Hepatocyte (in vitro differentiated cells): ENCODE measurements at regions not wholly inside any gene's neighbourhood (a gene's known extent, or its start where the extent isn't known, plus 50 kb on each side); places are given as distances from the start of the nearest gene placed in this dataset.
A peak's percentile ranks its signal among the peaks of the same experiment; 100 is the strongest.

Experiments
- DNase-seq: peaks from one replicate; pipeline ENCODE4 v3.0.0-alpha.2; 2016; ENCODE audit warnings: low spot score
- H2AFZ ChIP-seq: fragments of 200-600 bp; sonication (generic); 2 replicates; pipeline ENCODE4 v1.6.0; 2016; ENCODE audit warnings: antibody characterized with exemption, mild to moderate bottlenecking
- H3K27ac ChIP-seq: fragments of 200-600 bp; sonication (generic); 2 replicates; pipeline ENCODE4 v1.5.1; 2016; ENCODE audit warnings: mild to moderate bottlenecking
- H3K27me3 ChIP-seq: fragments of 200-600 bp; sonication (generic); 2 replicates; pipeline ENCODE4 v1.6.1; 2016
- H3K36me3 ChIP-seq: fragments of 200-600 bp; sonication (generic); replicated peaks from 2 replicates; pipeline ENCODE4 v1.5.1; 2016; ENCODE audit warnings: low read depth; ENCODE audit not compliant: insufficient read depth
- H3K4me1 ChIP-seq: fragments of 200-600 bp; sonication (generic); 2 replicates; pipeline ENCODE4 v1.5.1; 2016; ENCODE audit warnings: mild to moderate bottlenecking, moderate library complexity; ENCODE audit not compliant: insufficient read depth
- H3K4me2 ChIP-seq: fragments of 200-600 bp; sonication (generic); 2 replicates; pipeline ENCODE4 v1.6.0; 2016
- H3K4me3 ChIP-seq: fragments of 200-600 bp; sonication (generic); 2 replicates; pipeline ENCODE4 v1.5.1; 2016; ENCODE audit warnings: mild to moderate bottlenecking
- H3K79me2 ChIP-seq: fragments of 200-600 bp; sonication (generic); 2 replicates; pipeline ENCODE4 v1.6.0; 2017; ENCODE audit warnings: mild to moderate bottlenecking
- H3K9me2 ChIP-seq: fragments of 200-600 bp; sonication (generic); replicated peaks from 2 replicates; pipeline ENCODE4 v1.6.0; 2017; ENCODE audit warnings: mild to moderate bottlenecking; ENCODE audit not compliant: insufficient read depth
- H3K9me3 ChIP-seq: fragments of 200-600 bp; sonication (generic); 2 replicates; pipeline ENCODE4 v1.5.1; 2016; ENCODE audit warnings: low read depth, mild to moderate bottlenecking
- H4K20me1 ChIP-seq: fragments of 200-600 bp; sonication (generic); 2 replicates; pipeline ENCODE4 v1.6.0; 2016; ENCODE audit warnings: mild to moderate bottlenecking; ENCODE audit not compliant: insufficient read depth, poor library complexity, severe bottlenecking
- CTCF ChIP-seq: fragments of 200-600 bp; sonication (generic); IDR thresholded peaks from 2 replicates; pipeline ENCODE4 v1.5.1; 2016; ENCODE audit warnings: antibody characterized with exemption, mild to moderate bottlenecking; ENCODE audit not compliant: poor library complexity
- EZH2 ChIP-seq: fragments of 200-600 bp; sonication (generic); IDR thresholded peaks from 2 replicates; pipeline ENCODE4 v1.6.1; 2016; ENCODE audit warnings: antibody characterized with exemption, mild to moderate bottlenecking, borderline replicate concordance
- EZH2phosphoT487 ChIP-seq: fragments of 200-600 bp; sonication (generic); IDR thresholded peaks from one replicate; pipeline ENCODE4 v1.6.1; 2018; ENCODE audit warnings: antibody characterized with exemption, mild to moderate bottlenecking, low read depth, moderate library complexity; ENCODE audit not compliant: unreplicated experiment, severe bottlenecking
- WGBS: methylation state at CpG from one replicate; pipeline ENCODE4 v1.1.6; 2016; ENCODE audit warnings: low lambda C conversion rate; ENCODE audit errors: missing lambda C conversion rate; 5-methylcytosine and 5-hydroxymethylcytosine counted together

GRCh38 chr1:81452693-81453366, 347.9 kb upstream of the ADGRL2 start:
- H3K4me3 ChIP-seq = no peak overlapping the region
- peak overlapping the region; percentile 61 for H3K4me2 ChIP-seq

DNA sequence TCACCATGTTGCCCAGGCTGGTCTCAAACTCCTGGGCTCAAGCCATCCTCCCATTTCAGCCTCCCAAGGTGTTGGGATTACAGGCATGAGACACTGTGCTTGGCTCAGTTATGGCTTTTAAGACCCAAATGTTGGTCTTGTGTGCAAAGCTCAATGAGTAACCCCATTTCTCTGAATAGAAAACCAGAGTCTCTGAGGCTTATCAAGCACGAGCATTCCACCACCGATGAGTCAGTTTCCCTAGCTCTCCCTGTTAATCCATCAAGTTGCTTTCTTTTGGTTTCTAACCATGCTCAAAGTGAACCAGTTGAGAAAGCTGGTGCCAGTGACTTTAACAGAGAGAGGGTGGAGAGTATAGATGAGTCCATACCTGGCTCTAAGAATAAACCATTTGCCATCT, 350.9 kb upstream of the ADGRL2 start:
- no peak overlapping the region for H3K27ac ChIP-seq
- DNase-seq = no peak
- no peak overlapping the region for H3K4me3 ChIP-seq
- H3K27me3 ChIP-seq = no peaks in the 10 kb centered on the region
- H4K20me1 ChIP-seq = no peaks in the 10 kb centered on the region
- peaks cover 4% of the 10 kb centered on the region for H3K4me1 ChIP-seq
- no peaks in the 10 kb centered on the region for H3K79me2 ChIP-seq
- H3K36me3 ChIP-seq = no peaks in the 10 kb centered on the region
- TF ChIP-seq EZH2phosphoT487 (no peak), EZH2 (no peak), CTCF (no peak)
- no peaks in the 10 kb centered on the region for H3K9me2 ChIP-seq
- H3K4me2 ChIP-seq = no peak overlapping the region
- 73% methylated on average over 2 of the region's 2 CpGs for WGBS
- no peak overlapping the region for H2AFZ ChIP-seq
- no peaks in the 10 kb centered on the region for H3K9me3 ChIP-seq

More at GRCh38 chr1:81452693-81453366, 347.9 kb upstream of the ADGRL2 start:
- DNase-seq = no peak
- H3K9me3 ChIP-seq = no peaks in the 10 kb centered on the region
- no peaks in the 10 kb centered on the region for H3K36me3 ChIP-seq
- H3K27me3 ChIP-seq = no peaks in the 10 kb centered on the region
- WGBS = 58% methylated on average over 7 of the region's 7 CpGs
- H3K9me2 ChIP-seq = no peaks in the 10 kb centered on the region
- no peak for TF ChIP-seq CTCF
- no peak for TF ChIP-seq EZH2
- TF ChIP-seq EZH2phosphoT487 = no peak
- H4K20me1 ChIP-seq = no peaks in the 10 kb centered on the region
- H3K27ac ChIP-seq = peak overlapping the region; percentile 69
- H2AFZ ChIP-seq = no peak overlapping the region
- H3K4me1 ChIP-seq = peaks cover 4% of the 10 kb centered on the region
- H3K79me2 ChIP-seq = no peaks in the 10 kb centered on the region

- no peak overlapping the region for H3K4me3 ChIP-seq
- H4K20me1 ChIP-seq = no peaks in the 10 kb centered on the region
- DNase-seq = no peak
- no peak overlapping the region for H2AFZ ChIP-seq
- H3K27me3 ChIP-seq = no peaks in the 10 kb centered on the region
- peaks cover 4% of the 10 kb centered on the region for H3K4me1 ChIP-seq
- TF ChIP-seq CTCF (no peak), EZH2phosphoT487 (no peak), EZH2 (no peak)
- no peaks in the 10 kb centered on the region for H3K9me3 ChIP-seq
- 91% methylated on average over 9 of the region's 9 CpGs for WGBS
- no peaks in the 10 kb centered on the region for H3K79me2 ChIP-seq
- H3K27ac ChIP-seq = no peak overlapping the region
- H3K9me2 ChIP-seq = no peaks in the 10 kb centered on the region
- no peak overlapping the region for H3K4me2 ChIP-seq
- H3K36me3 ChIP-seq = no peaks in the 10 kb centered on the region
Observed at GRCh38 chr1:81446000-81446669, 354.6 kb upstream of the ADGRL2 start.
